Panc1 (cell line): ENCODE measurements at regions not wholly inside any gene's neighbourhood (a gene's known extent, or its start where the extent isn't known, plus 50 kb on each side); places are given as distances from the start of the nearest gene placed in this dataset.
"Not testable (repeated sequence)": the region's sequence is repeated elsewhere in the genome, so short reads cannot be mapped to it uniquely, and the experiment has no call there.

ENCODE experiments used
- ATAC-seq: fragments of 200-7000 bp; cut with Tn5 transposase; 2 replicates; pipeline ENCODE4 v1.9.1; 2020; ENCODE audit warnings: mild to moderate bottlenecking, moderate library complexity
- BruUV-seq: library from RNA; stranded (reverse); fragments of 400-500 nt; replicated peaks from 2 replicates; lab custom pipeline; 2021; lab: Mats Ljungman, UMichigan
- CTCF ChIA-PET: fragments of 300-600 bp; sonication (Branson Sonifier 250); formaldehyde crosslinking; loops from one replicate; lab custom pipeline; 2022; ENCODE audit warnings: antibody characterized with exemption; lab: Charles Lee
- POLR2A ChIA-PET: fragments of 300-600 bp; sonication (Branson Sonifier 250); formaldehyde crosslinking; loops from one replicate; lab custom pipeline; 2022; ENCODE audit warnings: antibody characterized with exemption; lab: Charles Lee
- DNase-seq: peaks from one replicate; pipeline ENCODE4 v3.0.0-alpha.2; 2010; ENCODE audit warnings: low read depth, low spot score
- H3K27ac ChIP-seq: 2 replicates; pipeline ENCODE4 v1.5.1; 2011; ENCODE audit warnings: mild to moderate bottlenecking, low read length, inconsistent platforms
- H3K27me3 ChIP-seq: fragments of 200-500 bp; sonication (Bioruptor generic); 2 replicates; pipeline ENCODE4 v1.6.0; 2014; ENCODE audit warnings: low read length, inconsistent platforms; ENCODE audit not compliant: control insufficient read depth, insufficient read depth
- H3K36me3 ChIP-seq: fragments of 200-500 bp; sonication (Bioruptor generic); 2 replicates; pipeline ENCODE4 v1.5.1; 2014; ENCODE audit warnings: inconsistent platforms, mild to moderate bottlenecking, low read length, moderate library complexity; ENCODE audit not compliant: control insufficient read depth, insufficient read depth
- H3K4me1 ChIP-seq: 2 replicates; pipeline ENCODE4 v1.5.1; 2011; ENCODE audit warnings: inconsistent platforms, mild to moderate bottlenecking, low read length, moderate library complexity; ENCODE audit not compliant: control insufficient read depth, insufficient read depth
- H3K4me3 ChIP-seq, 2 experiments: 2 replicates each; pipeline ENCODE4 v1.5.1; 2011 to 2012; ENCODE audit warnings: low read depth in 2 of 2, low read length in 2 of 2, mild to moderate bottlenecking in 2 of 2, inconsistent platforms in 1 of 2, moderate library complexity in 1 of 2
- H3K9me3 ChIP-seq: fragments of 200-500 bp; sonication (Bioruptor generic); 2 replicates; pipeline ENCODE4 v1.5.1; 2014; ENCODE audit warnings: low read depth, mild to moderate bottlenecking, inconsistent platforms, low read length, moderate library complexity; ENCODE audit not compliant: control insufficient read depth, insufficient read depth
- POLR2AphosphoS5 ChIP-seq: IDR thresholded peaks from 2 replicates; pipeline ENCODE4 v1.6.1; 2012; ENCODE audit warnings: mild to moderate bottlenecking, low read depth, low read length, moderate library complexity
- REST ChIP-seq, 2 experiments: IDR thresholded peaks; 2 replicates each; pipeline ENCODE4 v1.6.1; 2011 to 2012; ENCODE audit warnings: low read depth in 2 of 2, control low read depth in 1 of 2, low read length in 1 of 2, mild to moderate bottlenecking in 1 of 2, moderate library complexity in 1 of 2; ENCODE audit not compliant: insufficient read depth in 1 of 2
- SIN3A ChIP-seq: IDR thresholded peaks from 2 replicates; pipeline ENCODE4 v1.6.1; 2012; ENCODE audit warnings: low read depth, mild to moderate bottlenecking, low read length, moderate library complexity, borderline replicate concordance; ENCODE audit not compliant: insufficient read depth
- TCF7L2 ChIP-seq: IDR thresholded peaks from 2 replicates; pipeline ENCODE4 v1.6.1; 2011; ENCODE audit warnings: mild to moderate bottlenecking, low read depth, low read length, inconsistent platforms
- in situ Hi-C: cut with HindIII; loops from 2 replicates; pipeline ENCODE4 v1.10.0; 2016; ENCODE audit warnings: low sequenced_read_pairs, low pct_unique_long_range_greater_than_20kb
- intact Hi-C: fragments of 100-400 bp; cut with micrococcal nuclease; formaldehyde crosslinking; loops from one replicate; pipeline ENCODE4 v1.10.0; 2022; ENCODE audit not compliant: unreplicated experiment
- TF ChIP-seq, protein P1 (sequence below): fragments of 450-650 bp; IDR thresholded peaks from 2 replicates; pipeline ENCODE4 v1.5.1; 2017; ENCODE audit warnings: mild to moderate bottlenecking

DNA sequence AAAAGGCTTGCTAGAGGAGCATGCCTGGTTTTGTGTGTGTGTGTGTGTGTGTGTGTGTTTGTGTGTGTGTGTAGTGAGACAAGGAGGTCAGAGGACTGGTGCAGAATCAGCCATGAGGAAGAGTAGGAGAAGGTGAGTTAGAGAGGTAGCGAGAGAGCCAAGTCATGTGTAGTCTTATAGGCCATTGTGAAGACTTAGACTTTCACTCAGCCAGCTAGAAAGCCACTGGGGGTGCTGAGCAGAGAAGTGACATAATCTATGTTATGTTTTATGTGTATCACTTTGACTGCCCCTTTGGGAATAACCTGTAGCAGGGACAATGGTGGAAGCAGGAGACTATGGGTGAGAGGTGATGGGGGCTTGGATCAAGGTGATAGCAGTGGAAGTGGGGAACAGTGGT, 180.5 kb upstream of the CLINT1 start:
- Histone ChIP-seq H3K4me3 (no peak overlapping the region), H3K9me3 (no peaks in the 10 kb centered on the region), H3K27me3 (no peaks in the 10 kb centered on the region), H3K27ac (no peak overlapping the region), H3K36me3 (no peaks in the 10 kb centered on the region), H3K4me1 (no peaks in the 10 kb centered on the region)
- ATAC-seq (no peak), DNase-seq (no peak)
- ChIA-PET POLR2A (no interaction called here), CTCF (no interaction called here)
- intact Hi-C loops (no loop called here), in situ Hi-C loops (no loop called here)
- no TSS peak for BruUV-seq
- TF ChIP-seq SIN3A (no peak), POLR2AphosphoS5 (no peak), TCF7L2 (no peak), REST (IDR thresholded peaks at IDR 0.05; ENCODE audit: insufficient read depth in 1 of 2, low read depth in 2 of 2, low read length in 1 of 2) (no peak)
- TF ChIP-seq, protein P1, sequence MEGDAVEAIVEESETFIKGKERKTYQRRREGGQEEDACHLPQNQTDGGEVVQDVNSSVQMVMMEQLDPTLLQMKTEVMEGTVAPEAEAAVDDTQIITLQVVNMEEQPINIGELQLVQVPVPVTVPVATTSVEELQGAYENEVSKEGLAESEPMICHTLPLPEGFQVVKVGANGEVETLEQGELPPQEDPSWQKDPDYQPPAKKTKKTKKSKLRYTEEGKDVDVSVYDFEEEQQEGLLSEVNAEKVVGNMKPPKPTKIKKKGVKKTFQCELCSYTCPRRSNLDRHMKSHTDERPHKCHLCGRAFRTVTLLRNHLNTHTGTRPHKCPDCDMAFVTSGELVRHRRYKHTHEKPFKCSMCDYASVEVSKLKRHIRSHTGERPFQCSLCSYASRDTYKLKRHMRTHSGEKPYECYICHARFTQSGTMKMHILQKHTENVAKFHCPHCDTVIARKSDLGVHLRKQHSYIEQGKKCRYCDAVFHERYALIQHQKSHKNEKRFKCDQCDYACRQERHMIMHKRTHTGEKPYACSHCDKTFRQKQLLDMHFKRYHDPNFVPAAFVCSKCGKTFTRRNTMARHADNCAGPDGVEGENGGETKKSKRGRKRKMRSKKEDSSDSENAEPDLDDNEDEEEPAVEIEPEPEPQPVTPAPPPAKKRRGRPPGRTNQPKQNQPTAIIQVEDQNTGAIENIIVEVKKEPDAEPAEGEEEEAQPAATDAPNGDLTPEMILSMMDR = no peak

DNA sequence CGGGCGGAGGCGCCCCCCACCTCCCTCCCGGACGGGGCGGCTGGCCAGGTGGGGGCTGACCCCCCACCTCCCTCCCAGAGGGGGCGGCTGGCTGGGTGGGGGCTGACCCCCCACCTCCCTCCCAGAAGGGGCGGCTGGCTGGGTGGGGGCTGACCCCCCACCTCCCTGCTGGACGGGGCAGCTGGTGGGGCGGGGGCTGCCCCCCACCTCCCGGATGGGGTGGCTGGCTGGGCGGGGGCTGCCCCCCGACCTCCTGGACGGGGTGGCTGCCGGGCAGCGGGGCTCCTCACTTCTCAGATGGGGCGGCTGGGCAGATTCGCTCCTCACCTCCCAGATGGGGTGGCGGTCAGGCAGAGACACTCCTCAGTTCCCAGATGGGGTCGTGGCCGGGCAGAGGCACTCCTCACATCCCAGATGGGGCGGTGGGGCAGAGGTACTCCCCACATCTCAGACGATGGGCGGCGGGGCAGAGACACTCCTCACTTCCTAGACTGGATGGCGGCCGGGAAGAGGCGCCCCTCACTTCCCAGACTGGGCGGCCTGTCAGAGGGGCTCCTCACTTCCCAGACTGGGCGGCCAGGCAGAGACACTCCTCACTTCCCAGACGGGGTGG, 178.1 kb upstream of the CLINT1 start:
- DNase-seq, BruUV-seq, ATAC-seq, in situ Hi-C loops, H3K4me1 ChIP-seq, H3K27me3 ChIP-seq, H3K36me3 ChIP-seq, CTCF ChIA-PET, H3K27ac ChIP-seq, POLR2A ChIA-PET, intact Hi-C loops, H3K4me3 ChIP-seq, H3K9me3 ChIP-seq: not testable (repeated sequence)

GRCh38 chr5:158034586-158034985, 175.6 kb upstream of the CLINT1 start:
- POLR2A ChIA-PET, H3K4me1 ChIP-seq, DNase-seq, intact Hi-C loops, ATAC-seq, H3K9me3 ChIP-seq, CTCF ChIA-PET, H3K36me3 ChIP-seq, BruUV-seq, in situ Hi-C loops, H3K27ac ChIP-seq, H3K27me3 ChIP-seq, H3K4me3 ChIP-seq: not testable (repeated sequence)
